H9 (cell line): ENCODE measurements at regions not wholly inside any gene's neighbourhood (a gene's known extent, or its start where the extent isn't known, plus 50 kb on each side); places are given as distances from the start of the nearest gene placed in this dataset.
A peak's percentile ranks its signal among the peaks of the same experiment; 100 is the strongest.

Experiments used
- DNase-seq: peaks from one replicate; pipeline ENCODE4 v3.0.0-alpha.2; 2017
- H2AFZ ChIP-seq: one replicate; pipeline ENCODE4 v1.6.1; 2013; ENCODE audit warnings: mild to moderate bottlenecking, low read length, control low read depth, moderate library complexity
- H2AK5ac ChIP-seq: 2 replicates; pipeline ENCODE4 v1.6.1; 2013; ENCODE audit warnings: low read length, control low read depth, mixed read lengths; ENCODE audit not compliant: insufficient read length
- H2BK120ac ChIP-seq: one replicate; pipeline ENCODE4 v1.6.1; 2013; ENCODE audit warnings: low read depth, mild to moderate bottlenecking, low read length, control low read depth, inconsistent platforms; ENCODE audit not compliant: poor library complexity, severe bottlenecking
- H2BK12ac ChIP-seq: 2 replicates; pipeline ENCODE4 v1.6.1; 2013; ENCODE audit warnings: low read length, control low read depth, mixed read lengths, low read depth; ENCODE audit not compliant: insufficient read length
- H2BK15ac ChIP-seq: 2 replicates; pipeline ENCODE4 v1.6.1; 2013; ENCODE audit warnings: low read depth, low read length, control low read depth
- H2BK20ac ChIP-seq: one replicate; pipeline ENCODE4 v1.6.1; 2013; ENCODE audit warnings: low read depth, mild to moderate bottlenecking, low read length, control low read depth, inconsistent platforms; ENCODE audit not compliant: poor library complexity, severe bottlenecking
- H2BK5ac ChIP-seq: 2 replicates; pipeline ENCODE4 v1.6.1; 2013; ENCODE audit warnings: low read length, control low read depth, mixed read lengths; ENCODE audit not compliant: insufficient read length
- H3K14ac ChIP-seq: 2 replicates; pipeline ENCODE4 v1.6.1; 2013; ENCODE audit warnings: low read length, control low read depth; ENCODE audit not compliant: insufficient read depth
- H3K18ac ChIP-seq: 2 replicates; pipeline ENCODE4 v1.6.1; 2013; ENCODE audit warnings: low read depth, mild to moderate bottlenecking, mixed read lengths, low read length, control low read depth; ENCODE audit not compliant: insufficient read length
- H3K23ac ChIP-seq: 2 replicates; pipeline ENCODE4 v1.6.1; 2013; ENCODE audit warnings: low read length, control low read depth, mixed read lengths, low read depth; ENCODE audit not compliant: insufficient read length
- H3K23me2 ChIP-seq: 2 replicates; pipeline ENCODE4 v1.6.1; 2013; ENCODE audit warnings: low read depth, mild to moderate bottlenecking, mixed read lengths, low read length, control low read depth; ENCODE audit not compliant: insufficient read length, poor library complexity, severe bottlenecking
- H3K27ac ChIP-seq: 2 replicates; pipeline ENCODE4 v1.5.1; 2013; ENCODE audit warnings: low read length, control low read depth, mixed read lengths, low read depth; ENCODE audit not compliant: insufficient read length
- H3K27me3 ChIP-seq: 2 replicates; pipeline ENCODE4 v1.6.1; 2013; ENCODE audit warnings: low read length, control low read depth, inconsistent platforms; ENCODE audit not compliant: insufficient read depth
- H3K4ac ChIP-seq: 2 replicates; pipeline ENCODE4 v1.6.1; 2013; ENCODE audit warnings: low read depth, mild to moderate bottlenecking, control low read depth, inconsistent platforms, low read length, moderate library complexity
- H3K4me1 ChIP-seq: 2 replicates; pipeline ENCODE4 v1.6.1; 2013; ENCODE audit warnings: low read length, control low read depth, inconsistent platforms; ENCODE audit not compliant: insufficient read depth
- H3K4me2 ChIP-seq: 2 replicates; pipeline ENCODE4 v1.6.1; 2013; ENCODE audit warnings: low read length, control low read depth, mixed read lengths; ENCODE audit not compliant: insufficient read length, insufficient read depth
- H3K56ac ChIP-seq: 2 replicates; pipeline ENCODE4 v1.6.1; 2013; ENCODE audit warnings: low read depth, mild to moderate bottlenecking, mixed read lengths, low read length, control low read depth; ENCODE audit not compliant: insufficient read length
- H3K79me1 ChIP-seq: 2 replicates; pipeline ENCODE4 v1.6.1; 2013; ENCODE audit warnings: low read depth, mild to moderate bottlenecking, moderate library complexity, low read length, control low read depth, inconsistent platforms; ENCODE audit not compliant: insufficient read depth, poor library complexity, severe bottlenecking
- H3K79me2 ChIP-seq: 2 replicates; pipeline ENCODE4 v1.6.1; 2013; ENCODE audit warnings: low read length, control low read depth, inconsistent platforms; ENCODE audit not compliant: insufficient read depth
- H3K9ac ChIP-seq: 2 replicates; pipeline ENCODE4 v1.6.1; 2013; ENCODE audit warnings: low read length, control low read depth, mixed read lengths; ENCODE audit not compliant: insufficient read length; ENCODE audit errors: extremely low read depth
- H3K9me3 ChIP-seq: one replicate; pipeline ENCODE4 v1.6.1; 2013; ENCODE audit warnings: low read depth, low read length, inconsistent platforms; ENCODE audit not compliant: control insufficient read depth
- H3T11ph ChIP-seq: one replicate; pipeline ENCODE4 v1.6.1; 2013; ENCODE audit warnings: mild to moderate bottlenecking, low read length, control low read depth, inconsistent platforms
- H4K20me1 ChIP-seq: one replicate; pipeline ENCODE4 v1.6.1; 2013; ENCODE audit not compliant: control insufficient read depth, insufficient read length, insufficient read depth
- H4K5ac ChIP-seq: 2 replicates; pipeline ENCODE4 v1.6.1; 2013; ENCODE audit warnings: low read depth, mild to moderate bottlenecking, mixed read lengths, low read length, control low read depth; ENCODE audit not compliant: insufficient read length
- H4K8ac ChIP-seq: replicated peaks from 2 replicates; pipeline ENCODE4 v1.6.1; 2013; ENCODE audit warnings: low read length, control low read depth, mixed read lengths, low read depth; ENCODE audit not compliant: insufficient read length
- H4K91ac ChIP-seq: 2 replicates; pipeline ENCODE4 v1.6.1; 2013; ENCODE audit warnings: low read depth, mild to moderate bottlenecking, moderate library complexity, mixed read lengths, low read length, control low read depth; ENCODE audit not compliant: insufficient read length
- H3K27ac Mint-ChIP-seq, 3 experiments: 2 replicates in 2 of 3; 3 replicates in 1 of 3; pipeline ENCODE4 v1.8.0; 2020 to 2021; ENCODE audit warnings: mixed read lengths in 3 of 3, mild to moderate bottlenecking in 1 of 3, moderate library complexity in 1 of 3
- H3K27me3 Mint-ChIP-seq: 2 replicates; pipeline ENCODE4 v1.8.0; 2021; ENCODE audit warnings: low read depth, mild to moderate bottlenecking, moderate library complexity, mixed read lengths
- H3K36me3 Mint-ChIP-seq, 3 experiments: 2 replicates in 2 of 3; 3 replicates in 1 of 3; pipeline ENCODE4 v1.8.0; 2020 to 2021; ENCODE audit warnings: low read depth in 3 of 3, mixed read lengths in 3 of 3; ENCODE audit not compliant: insufficient read depth in 1 of 3
- H3K4me1 Mint-ChIP-seq, 2 experiments: 2 replicates each; pipeline ENCODE4 v1.8.0; 2020; ENCODE audit warnings: mixed read lengths in 2 of 2
- H3K4me3 Mint-ChIP-seq, 2 experiments: 2 replicates in 1 of 2; 3 replicates in 1 of 2; pipeline ENCODE4 v1.8.0; 2020 to 2021; ENCODE audit warnings: mild to moderate bottlenecking in 2 of 2, mixed read lengths in 2 of 2, moderate library complexity in 1 of 2
- H3K9me3 Mint-ChIP-seq, 2 experiments: 2 replicates in 1 of 2; 3 replicates in 1 of 2; pipeline ENCODE4 v1.8.0; 2020; ENCODE audit warnings: mild to moderate bottlenecking in 2 of 2, mixed read lengths in 2 of 2, moderate library complexity in 1 of 2
- WGBS: extraction: QIAGEN DNeasy Blood & Tissue Kit; methylation state at CpG from one replicate; pipeline ENCODE4 v1.1.7; 2013; ENCODE audit warnings: missing lambda C conversion rate, low lambda C conversion rate, mixed read lengths; ENCODE audit not compliant: insufficient read length; ENCODE audit errors: extremely low coverage; 5-methylcytosine and 5-hydroxymethylcytosine counted together
- TF ChIP-seq, protein P1 (sequence below): fragments of 200-600 bp; sonication (generic); conservative IDR thresholded peaks from 3 replicates; pipeline ENCODE4 v1.8.0; 2021; ENCODE audit warnings: antibody characterized with exemption, mild to moderate bottlenecking

DNA sequence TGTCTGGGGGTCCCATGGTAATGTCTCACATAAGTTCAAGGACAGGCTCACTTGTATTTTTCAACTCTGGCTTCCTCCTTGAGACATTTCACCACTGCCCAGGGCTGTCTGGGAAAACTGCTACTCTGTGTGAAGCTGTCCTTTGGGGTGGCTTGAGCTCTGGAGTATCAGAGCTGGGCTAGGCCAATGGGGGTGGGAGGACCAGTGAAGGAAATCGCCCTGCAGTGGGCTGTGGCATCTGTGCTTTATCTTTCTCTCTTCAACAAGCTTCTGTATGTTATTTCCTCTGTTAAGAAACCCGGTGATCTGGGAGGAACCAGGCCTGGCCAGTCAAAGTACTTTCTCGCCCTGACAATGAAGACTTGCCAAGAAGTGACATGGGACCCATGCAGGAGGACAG lies 87.4 kb downstream of the SMIM20 start:
- WGBS, result no CpG with 5 or more reads among the region's 3 CpGs
- no peak overlapping the region for H2BK12ac ChIP-seq

More for the DNA sequence above, 87.4 kb downstream of the SMIM20 start:
- Histone ChIP-seq H2BK5ac (no peak overlapping the region), H2BK20ac (no peak overlapping the region), H3K4me1 (no peaks in the 10 kb centered on the region), H3K23me2 (no peaks in the 10 kb centered on the region), H2BK15ac (no peak overlapping the region), H3K23ac (no peak overlapping the region), H3K18ac (no peak overlapping the region), H3K4me2 (no peak overlapping the region), H3K27ac (no peak overlapping the region), H3K4ac (no peak overlapping the region), H2AFZ (no peak overlapping the region), H4K5ac (no peak overlapping the region), H4K8ac (no peak overlapping the region), H3K79me1 (no peaks in the 10 kb centered on the region), H4K20me1 (no peaks in the 10 kb centered on the region), H2BK120ac (no peak overlapping the region), H3K14ac (no peak overlapping the region), H3T11ph (no peak overlapping the region), H2AK5ac (no peak overlapping the region), H3K9me3 (no peaks in the 10 kb centered on the region), H3K56ac (no peak overlapping the region), H3K79me2 (no peaks in the 10 kb centered on the region), H3K27me3 (no peaks in the 10 kb centered on the region), H3K9ac (no peak overlapping the region), H4K91ac (no peak overlapping the region)
- Mint-ChIP-seq H3K27me3 (peaks cover 1% of the 10 kb centered on the region; the same call in 1 of the 2 replicates), H3K4me3 (no peak overlapping the region), H3K27ac (peak overlapping the region in 1 of 3 experiments; percentile 21; a peak in 1 of 7 replicates), H3K36me3 (no peaks in the 10 kb centered on the region), H3K9me3 (no peaks in the 10 kb centered on the region; a peak in 1 of 5 replicates), H3K4me1 (peaks cover 9% of the 10 kb centered on the region in 2 experiments)
- TF ChIP-seq, protein P1, sequence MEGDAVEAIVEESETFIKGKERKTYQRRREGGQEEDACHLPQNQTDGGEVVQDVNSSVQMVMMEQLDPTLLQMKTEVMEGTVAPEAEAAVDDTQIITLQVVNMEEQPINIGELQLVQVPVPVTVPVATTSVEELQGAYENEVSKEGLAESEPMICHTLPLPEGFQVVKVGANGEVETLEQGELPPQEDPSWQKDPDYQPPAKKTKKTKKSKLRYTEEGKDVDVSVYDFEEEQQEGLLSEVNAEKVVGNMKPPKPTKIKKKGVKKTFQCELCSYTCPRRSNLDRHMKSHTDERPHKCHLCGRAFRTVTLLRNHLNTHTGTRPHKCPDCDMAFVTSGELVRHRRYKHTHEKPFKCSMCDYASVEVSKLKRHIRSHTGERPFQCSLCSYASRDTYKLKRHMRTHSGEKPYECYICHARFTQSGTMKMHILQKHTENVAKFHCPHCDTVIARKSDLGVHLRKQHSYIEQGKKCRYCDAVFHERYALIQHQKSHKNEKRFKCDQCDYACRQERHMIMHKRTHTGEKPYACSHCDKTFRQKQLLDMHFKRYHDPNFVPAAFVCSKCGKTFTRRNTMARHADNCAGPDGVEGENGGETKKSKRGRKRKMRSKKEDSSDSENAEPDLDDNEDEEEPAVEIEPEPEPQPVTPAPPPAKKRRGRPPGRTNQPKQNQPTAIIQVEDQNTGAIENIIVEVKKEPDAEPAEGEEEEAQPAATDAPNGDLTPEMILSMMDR, result no peak
- DNase-seq, result no peak
